Aorta (tissue), 5 donors: ENCODE measurements at regions not wholly inside any gene's neighbourhood (a gene's known extent, or its start where the extent isn't known, plus 50 kb on each side); places are given as distances from the start of the nearest gene placed in this dataset.
"Not testable (repeated sequence)": the region's sequence is repeated elsewhere in the genome, so short reads cannot be mapped to it uniquely, and the experiment has no call there.

Experiments
- ATAC-seq: fragments of 200-7000 bp; cut with Tn5 transposase; one replicate; pipeline ENCODE4 v1.9.1; 2022; ENCODE audit warnings: moderate library complexity; ENCODE audit not compliant: low FRiP score
- DNase-seq, 2 donors: peaks; one replicate each; pipeline ENCODE4 v3.0.0-alpha.2; 2020
- H3K27ac ChIP-seq, 2 donors: one replicate each; pipeline ENCODE4 v1.5.1; 2013; ENCODE audit warnings: low read length in 2 of 2, mild to moderate bottlenecking in 2 of 2, moderate library complexity in 2 of 2, control low read depth in 1 of 2, inconsistent platforms in 1 of 2, low read depth in 1 of 2
- H3K27me3 ChIP-seq, 2 donors: one replicate each; pipeline ENCODE4 v1.6.1; 2013; ENCODE audit warnings: control low read depth in 1 of 2, low read length in 1 of 2, mild to moderate bottlenecking in 1 of 2, moderate library complexity in 1 of 2; ENCODE audit not compliant: insufficient read depth in 2 of 2, control insufficient read depth in 1 of 2
- H3K36me3 ChIP-seq, 2 donors: one replicate each; pipeline ENCODE4 v1.6.1; 2013; ENCODE audit warnings: control low read depth in 1 of 2, low read length in 1 of 2, mild to moderate bottlenecking in 1 of 2; ENCODE audit not compliant: insufficient read depth in 2 of 2, control insufficient read depth in 1 of 2
- H3K4me1 ChIP-seq, 2 donors: one replicate each; pipeline ENCODE4 v1.6.1; 2013; ENCODE audit warnings: low read length in 2 of 2, control low read depth in 1 of 2, mild to moderate bottlenecking in 1 of 2, moderate library complexity in 1 of 2; ENCODE audit not compliant: insufficient read depth in 2 of 2, control insufficient read depth in 1 of 2
- H3K4me3 ChIP-seq, 2 donors: one replicate each; pipeline ENCODE4 v1.5.1; 2013; ENCODE audit warnings: low read length in 2 of 2, control low read depth in 1 of 2, mild to moderate bottlenecking in 1 of 2
- H3K9me3 ChIP-seq: one replicate; pipeline ENCODE4 v1.6.1; 2013; ENCODE audit warnings: mild to moderate bottlenecking, low read length; ENCODE audit not compliant: control insufficient read depth
- WGBS, 2 donors: extraction: QIAGEN DNeasy Blood & Tissue Kit; methylation state at CpG; one replicate each; pipeline ENCODE4 v1.1.7; 2013; 5-methylcytosine and 5-hydroxymethylcytosine counted together
- intact Hi-C, 2 donors: fragments of 100-400 bp; cut with DNase I; formaldehyde crosslinking; loops; one replicate each; pipeline versions ENCODE4 v1.14.2 to v1.15.0; 2022
- donor health status: healthy with polysubstance abuse.
- donor health status: Bipolar disorder and iron deficiency.
- donor health status: DM: no; HTN: no; CAD: no.
- donor health status: DM: no; HTN: no; CAD: no.
- donor health status: DM: yes; HTN: yes; CAD: no.

GRCh38 chrX:85570496-85570895 lies 191.0 kb upstream of the POF1B start:
- no peak for DNase-seq
- Histone ChIP-seq H3K4me3 (no peak overlapping the region), H3K27ac (no peak overlapping the region), H3K27me3 (no peaks in the 10 kb centered on the region), H3K36me3 (no peaks in the 10 kb centered on the region), H3K9me3 (no peaks in the 10 kb centered on the region), H3K4me1 (no peaks in the 10 kb centered on the region)
- 47 to 60% methylated on average over 1 of the region's 1 CpG for WGBS, 2 donors
- intact Hi-C loops = no loop called here
- ATAC-seq = no peak

- intact Hi-C loops = no loop called here
- H3K4me3 ChIP-seq = no peak overlapping the region
- no peaks in the 10 kb centered on the region for H3K9me3 ChIP-seq
- H3K27ac ChIP-seq = no peak overlapping the region
- ATAC-seq (no peak), DNase-seq (no peak)
- 42 to 58% methylated on average over 4 of the region's 4 CpGs for WGBS, 2 donors
- H3K27me3 ChIP-seq = no peaks in the 10 kb centered on the region
- H3K36me3 ChIP-seq = no peaks in the 10 kb centered on the region
- H3K4me1 ChIP-seq = no peaks in the 10 kb centered on the region
Measured at GRCh38 chrX:85569686-85570085, 190.2 kb upstream of the POF1B start.

GRCh38 chrX:85569096-85569495 lies 189.6 kb upstream of the POF1B start:
- 44 to 75% methylated on average over 1 of the region's 1 CpG for WGBS, 2 donors
- ATAC-seq = no peak
- H3K4me3 ChIP-seq = no peak overlapping the region
- intact Hi-C loops = no loop called here
- H3K9me3 ChIP-seq = no peaks in the 10 kb centered on the region
- no peaks in the 10 kb centered on the region for H3K36me3 ChIP-seq
- no peak for DNase-seq
- H3K27me3 ChIP-seq = no peaks in the 10 kb centered on the region
- H3K27ac ChIP-seq = no peak overlapping the region
- H3K4me1 ChIP-seq = no peaks in the 10 kb centered on the region

- no peak for ATAC-seq
- 69 to 76% methylated on average over 7 of the region's 7 CpGs for WGBS, 2 donors
- DNase-seq = peak in 1 of 2 donors; percentile 37
- H3K9me3 ChIP-seq = no peaks in the 10 kb centered on the region
- no peaks in the 10 kb centered on the region for H3K36me3 ChIP-seq
- no peak overlapping the region for H3K27ac ChIP-seq
- no peaks in the 10 kb centered on the region for H3K27me3 ChIP-seq
- intact Hi-C loops = no loop called here
- no peaks in the 10 kb centered on the region for H3K4me1 ChIP-seq
- no peak overlapping the region for H3K4me3 ChIP-seq
Measured at GRCh38 chrX:85561231-85561630, 181.8 kb upstream of the POF1B start.

GRCh38 chrX:85544609-85545008 lies 165.1 kb upstream of the POF1B start:
- ATAC-seq (no peak), DNase-seq (no peak)
- H3K4me1 ChIP-seq = no peaks in the 10 kb centered on the region
- H3K9me3 ChIP-seq = no peaks in the 10 kb centered on the region
- H3K4me3 ChIP-seq = no peak overlapping the region
- no peaks in the 10 kb centered on the region for H3K36me3 ChIP-seq
- WGBS, 2 donors = 2 to 6% methylated on average over 4 of the region's 4 CpGs
- H3K27ac ChIP-seq = no peak overlapping the region
- H3K27me3 ChIP-seq = no peaks in the 10 kb centered on the region
- intact Hi-C loops = loop anchor here (5.0 to 10.0 kb wide), 2 partner anchors 430 to 432 kb away; no protein-coding TSS in a partner anchor

- Histone ChIP-seq H3K4me1 (no peaks in the 10 kb centered on the region), H3K27ac (no peak overlapping the region), H3K4me3 (no peak overlapping the region), H3K27me3 (no peaks in the 10 kb centered on the region), H3K9me3 (no peaks in the 10 kb centered on the region), H3K36me3 (no peaks in the 10 kb centered on the region)
- 20 to 38% methylated on average over 3 of the region's 3 CpGs for WGBS, 2 donors
- intact Hi-C loops = loop anchor here (5.0 to 10.0 kb wide), 2 partner anchors 429 to 432 kb away; no protein-coding TSS in a partner anchor
- DNase-seq = no peak
- ATAC-seq = no peak
Measured at GRCh38 chrX:85543866-85544265, 164.4 kb upstream of the POF1B start.

GRCh38 chrX:85529141-85529540 lies 149.7 kb upstream of the POF1B start:
- H3K9me3 ChIP-seq, H3K36me3 ChIP-seq, DNase-seq, ATAC-seq, H3K27ac ChIP-seq, H3K4me1 ChIP-seq, H3K4me3 ChIP-seq, H3K27me3 ChIP-seq, intact Hi-C loops: not testable (repeated sequence)
- WGBS, 2 donors = 84 to 94% methylated on average over 17 of the region's 17 CpGs

- ATAC-seq = no peak
- Histone ChIP-seq H3K4me3 (no peak overlapping the region), H3K27ac (no peak overlapping the region), H3K9me3 (no peaks in the 10 kb centered on the region), H3K36me3 (no peaks in the 10 kb centered on the region), H3K27me3 (no peaks in the 10 kb centered on the region), H3K4me1 (no peaks in the 10 kb centered on the region)
- intact Hi-C loops = no loop called here
- no peak for DNase-seq
- WGBS, 2 donors = 7 to 37% methylated on average over 2 of the region's 2 CpGs
Measured at GRCh38 chrX:85517994-85518718, 138.7 kb upstream of the POF1B start.

- Histone ChIP-seq H3K4me1 (no peaks in the 10 kb centered on the region), H3K9me3 (no peaks in the 10 kb centered on the region), H3K36me3 (no peaks in the 10 kb centered on the region), H3K27ac (no peak overlapping the region), H3K4me3 (no peak overlapping the region), H3K27me3 (no peaks in the 10 kb centered on the region)
- ATAC-seq (no peak), DNase-seq (no peak)
- 56 to 79% methylated on average over 3 of the region's 3 CpGs for WGBS, 2 donors
- intact Hi-C loops = no loop called here
Measured at GRCh38 chrX:85516131-85516530, 136.7 kb upstream of the POF1B start.
